ENCODE measurements at regions not wholly inside any gene's neighbourhood (a gene's known extent, or its start where the extent isn't known, plus 50 kb on each side); places are given as distances from the start of the nearest gene placed in this dataset.

- no peak overlapping the region for H2BK5ac ChIP-seq (ENCODE audit: insufficient read length, low read length)
- no peak overlapping the region for H3K14ac ChIP-seq (ENCODE audit: insufficient read depth, low read length)
- no peaks in the 10 kb centered on the region for H3K79me1 ChIP-seq (ENCODE audit: insufficient read depth, low read depth, low read length, poor library complexity, severe bottlenecking)
- no peak for TF ChIP-seq CTCF (conservative IDR thresholded peaks at IDR 0.05)
- no peak overlapping the region for H3T11ph ChIP-seq (ENCODE audit: low read length)
- no peak overlapping the region for H2BK120ac ChIP-seq (ENCODE audit: low read depth, low read length, poor library complexity, severe bottlenecking)
- H3K4me2 ChIP-seq (ENCODE audit: insufficient read depth, insufficient read length, low read length): no peak overlapping the region
- no peak overlapping the region for H3K9ac ChIP-seq (ENCODE audit: extremely low read depth, insufficient read length, low read length)
- Mint-ChIP-seq H3K36me3 (ENCODE audit: insufficient read depth in 1 of 3, low read depth in 3 of 3) (peaks cover 0 to 10% (median 6%) of the 10 kb centered on the region in 3 experiments; a peak in 4 of 7 replicates), H3K4me1 (peaks cover 5 to 7% of the 10 kb centered on the region in 2 experiments; a peak in 1 of 4 replicates), H3K4me3 (no peak overlapping the region; a peak in 1 of 5 replicates), H3K9me3 (peaks cover 6 to 7% of the 10 kb centered on the region in 2 experiments; a peak in 2 of 5 replicates), H3K27me3 (ENCODE audit: low read depth) (no peaks in the 10 kb centered on the region), H3K27ac (peak overlapping the region in 1 of 3 experiments; percentile 81; a peak in 2 of 7 replicates)
- no peaks in the 10 kb centered on the region for H3K23me2 ChIP-seq (ENCODE audit: insufficient read length, low read depth, low read length, poor library complexity, severe bottlenecking)
- H4K91ac ChIP-seq (ENCODE audit: insufficient read length, low read depth, low read length): no peak overlapping the region
- no peak overlapping the region for H2AFZ ChIP-seq (ENCODE audit: low read length)
- no peak overlapping the region for H2BK15ac ChIP-seq (ENCODE audit: low read depth, low read length)
- no peak overlapping the region for H4K5ac ChIP-seq (ENCODE audit: insufficient read length, low read depth, low read length)
- H3K56ac ChIP-seq (ENCODE audit: insufficient read length, low read depth, low read length): no peak overlapping the region
- H3K4me1 ChIP-seq (ENCODE audit: insufficient read depth, low read length): no peaks in the 10 kb centered on the region
- no peaks in the 10 kb centered on the region for H4K20me1 ChIP-seq (ENCODE audit: control insufficient read depth, insufficient read depth, insufficient read length)
- no peaks in the 10 kb centered on the region for H3K79me2 ChIP-seq (ENCODE audit: insufficient read depth, low read length)
- H2BK20ac ChIP-seq (ENCODE audit: low read depth, low read length, poor library complexity, severe bottlenecking): no peak overlapping the region
- no peaks in the 10 kb centered on the region for H3K9me3 ChIP-seq (ENCODE audit: control insufficient read depth, low read depth, low read length)
- no CpG with 5 or more reads among the region's 6 CpGs for WGBS (ENCODE audit: extremely low coverage, insufficient read length, low lambda C conversion rate)
- H3K27ac ChIP-seq (ENCODE audit: insufficient read length, low read depth, low read length): no peak overlapping the region
- no peak overlapping the region for H2AK5ac ChIP-seq (ENCODE audit: insufficient read length, low read length)
- no peak overlapping the region for H3K4ac ChIP-seq (ENCODE audit: low read depth, low read length)
- H3K23ac ChIP-seq (ENCODE audit: insufficient read length, low read depth, low read length): no peak overlapping the region
- no peak for DNase-seq
- no peak overlapping the region for H4K8ac ChIP-seq (replicated peaks; ENCODE audit: insufficient read length, low read depth, low read length)
- no peaks in the 10 kb centered on the region for H3K27me3 ChIP-seq (ENCODE audit: insufficient read depth, low read length)
- no peak overlapping the region for H3K18ac ChIP-seq (ENCODE audit: insufficient read length, low read depth, low read length)
- no peak overlapping the region for H2BK12ac ChIP-seq (ENCODE audit: insufficient read length, low read depth, low read length)
Observed at GRCh38 chr9:13529321-13530104, 250.0 kb upstream of the MPDZ start.
